HG03095 (cell line): ENCODE measurements at regions not wholly inside any gene's neighbourhood (a gene's known extent, or its start where the extent isn't known, plus 50 kb on each side); places are given as distances from the start of the nearest gene placed in this dataset.
"Not testable (repeated sequence)": the region's sequence is repeated elsewhere in the genome, so short reads cannot be mapped to it uniquely, and the experiment has no call there.

ENCODE experiments used
- ATAC-seq: cut with Tn5 transposase; IDR thresholded peaks from one replicate; pipeline ENCODE4 v1.9.1; 2021; ENCODE audit warnings: moderate library complexity; ENCODE audit not compliant: unreplicated experiment

GRCh38 chr1:58966917-58967740, 183.3 kb upstream of the JUN start:
- ATAC-seq: no peak

GRCh38 chr1:58968360-58968952, 184.6 kb upstream of the JUN start:
- peak; percentile 83 for ATAC-seq

GRCh38 chr1:58969176-58969575, 185.3 kb upstream of the JUN start:
- ATAC-seq: not testable (repeated sequence)

GRCh38 chr1:58971629-58972140, 187.8 kb upstream of the JUN start:
- ATAC-seq: no peak

- ATAC-seq: no peak
These were observed 192.0 kb upstream of the JUN start for GRCh38 chr1:58975888-58976287.

- ATAC-seq: no peak
These were observed 192.4 kb upstream of the JUN start for GRCh38 chr1:58976294-58976693.

- no peak for ATAC-seq
These were observed 193.8 kb upstream of the JUN start for GRCh38 chr1:58977598-58977997.

GRCh38 chr1:58978096-58978495, 194.2 kb upstream of the JUN start:
- no peak for ATAC-seq

GRCh38 chr1:58979086-58979485, 195.2 kb upstream of the JUN start:
- ATAC-seq: no peak

GRCh38 chr1:58979677-58980076, 195.8 kb upstream of the JUN start:
- ATAC-seq: no peak

- ATAC-seq: no peak
These were observed 197.5 kb upstream of the JUN start for GRCh38 chr1:58981392-58981791.

- ATAC-seq: no peak
These were observed 198.6 kb upstream of the JUN start for GRCh38 chr1:58982259-58982998.

GRCh38 chr1:58983162-58983561, 199.3 kb upstream of the JUN start:
- ATAC-seq: no peak

GRCh38 chr1:58983633-58984245, 199.9 kb upstream of the JUN start:
- no peak for ATAC-seq

GRCh38 chr1:58986996-58987767, 203.3 kb upstream of the JUN start:
- no peak for ATAC-seq

GRCh38 chr1:58988752-58989151, 204.9 kb upstream of the JUN start:
- no peak for ATAC-seq

- ATAC-seq: no peak
These were observed 206.0 kb upstream of the JUN start for GRCh38 chr1:58989845-58990244.

- no peak for ATAC-seq
These were observed 207.5 kb upstream of the JUN start for GRCh38 chr1:58991305-58991704.

- no peak for ATAC-seq
These were observed 208.8 kb upstream of the JUN start for GRCh38 chr1:58992643-58993042.

GRCh38 chr1:58993403-58993802, 209.6 kb upstream of the JUN start:
- ATAC-seq: no peak

- no peak for ATAC-seq
These were observed 210.8 kb upstream of the JUN start for GRCh38 chr1:58994664-58995063.
